Fibroblast of skin of abdomen (primary cell): ENCODE measurements at regions not wholly inside any gene's neighbourhood (a gene's known extent, or its start where the extent isn't known, plus 50 kb on each side); places are given as distances from the start of the nearest gene placed in this dataset.
"Not testable (repeated sequence)": the region's sequence is repeated elsewhere in the genome, so short reads cannot be mapped to it uniquely, and the experiment has no call there.

ENCODE experiments used
- DNase-seq: peaks from one replicate; pipeline ENCODE4 v3.0.0-alpha.2; 2013

DNA sequence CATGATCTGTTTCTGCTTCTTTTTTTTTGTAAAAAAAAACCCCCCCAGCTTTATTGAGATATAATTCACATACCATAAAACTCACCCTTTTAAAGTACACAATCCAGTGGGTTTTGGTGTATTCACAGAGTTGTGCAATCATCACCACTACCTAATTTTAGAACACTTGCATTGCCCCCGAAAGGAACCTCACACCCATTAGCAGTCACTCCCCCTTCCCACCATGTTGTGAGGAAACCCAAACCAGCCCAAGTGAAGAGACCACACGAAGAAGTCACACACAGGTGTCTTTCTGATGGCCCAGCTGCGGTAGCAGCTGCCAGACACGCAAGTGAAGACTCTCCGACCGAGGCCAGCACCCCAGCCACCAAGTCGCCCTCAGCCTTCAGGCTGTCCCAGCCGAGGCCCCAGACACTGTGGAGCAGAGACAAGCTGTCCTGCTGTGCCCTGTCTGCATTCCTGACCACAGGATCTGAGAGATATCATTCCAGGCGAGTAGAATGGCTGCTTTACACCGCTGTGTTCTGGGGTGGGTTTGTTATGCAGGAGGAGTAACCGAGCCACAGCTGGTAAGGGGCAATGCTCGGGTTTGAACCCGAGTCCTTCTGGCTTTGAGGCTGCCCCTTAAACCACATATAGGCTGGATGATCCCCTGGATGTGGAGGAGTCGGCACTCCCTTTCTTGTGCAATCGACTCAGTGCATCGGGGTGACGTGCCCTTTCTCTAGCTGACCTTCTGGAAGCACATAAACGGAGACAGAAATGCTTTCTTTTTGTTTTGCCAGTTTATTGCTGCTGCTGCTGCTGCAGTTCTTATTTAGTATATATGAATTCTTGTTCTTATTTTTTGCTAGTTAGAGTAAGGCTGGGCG lies 59.1 kb upstream of the PTPN1 start:
- peak; percentile 54 for DNase-seq

DNA sequence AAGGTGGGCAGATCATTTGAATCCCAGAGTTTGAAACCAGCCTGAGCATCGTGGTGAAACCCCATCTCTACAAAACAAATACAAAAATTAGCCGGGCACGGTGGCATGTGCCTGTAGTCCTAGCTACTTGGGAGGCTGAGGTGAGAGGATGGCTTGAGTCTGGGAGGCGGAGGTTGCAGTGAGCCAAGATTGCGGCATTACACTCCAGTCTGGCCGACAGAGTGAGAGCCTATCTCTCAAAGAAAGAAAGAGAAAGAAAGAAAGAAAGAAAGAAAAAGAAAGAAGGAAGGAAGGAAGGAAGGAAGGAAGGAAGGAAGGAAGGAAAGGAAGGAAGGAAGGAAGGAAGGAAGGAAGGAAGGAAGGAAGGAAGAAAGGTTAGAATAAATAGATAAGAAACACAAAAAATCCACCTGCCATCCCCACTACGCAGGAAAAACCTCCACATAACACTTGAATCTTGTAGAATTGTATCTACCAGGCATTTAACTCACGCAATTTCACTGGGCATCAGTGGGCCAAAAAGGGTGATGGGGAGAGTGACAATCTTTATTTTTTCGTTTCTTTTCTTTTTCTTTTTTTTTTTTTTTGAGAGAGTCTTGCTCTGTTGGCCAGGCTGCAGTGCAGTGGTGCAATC lies 58.3 kb upstream of the PTPN1 start:
- not testable (repeated sequence) for DNase-seq

DNA sequence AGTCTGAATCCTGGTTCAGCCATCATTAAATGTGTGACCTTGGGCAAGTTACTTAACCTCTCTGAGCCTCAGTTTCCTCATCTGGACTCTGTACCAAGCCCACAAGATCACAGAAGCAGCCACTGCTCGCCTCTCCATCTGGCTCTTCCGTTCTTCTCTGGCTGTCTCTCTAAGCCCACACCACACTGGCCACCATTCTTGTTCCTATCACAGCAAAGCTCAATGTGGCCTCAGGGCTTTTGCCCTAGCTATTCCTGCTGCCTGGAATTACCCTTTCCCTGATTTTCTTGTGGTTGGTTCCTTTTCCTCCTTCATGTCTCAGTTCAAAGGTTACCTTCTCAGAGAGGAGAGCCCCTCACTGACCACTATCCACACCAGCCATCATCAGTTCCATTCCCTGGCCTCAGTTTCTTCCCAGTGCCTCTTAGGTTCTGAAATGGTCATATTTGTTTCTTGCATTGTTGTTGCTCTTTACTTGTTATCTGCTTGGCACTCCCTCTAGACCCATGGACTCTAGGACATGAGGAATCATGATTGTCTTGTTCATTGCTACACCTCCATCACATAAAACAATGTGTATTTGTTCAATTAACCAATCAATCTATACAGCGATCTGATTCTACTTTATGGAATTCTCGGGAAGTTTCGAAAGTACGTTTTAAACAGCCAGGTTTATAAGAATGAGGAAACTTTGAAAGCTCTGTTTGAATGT lies 56.5 kb upstream of the PTPN1 start:
- DNase-seq, result no peak

DNA sequence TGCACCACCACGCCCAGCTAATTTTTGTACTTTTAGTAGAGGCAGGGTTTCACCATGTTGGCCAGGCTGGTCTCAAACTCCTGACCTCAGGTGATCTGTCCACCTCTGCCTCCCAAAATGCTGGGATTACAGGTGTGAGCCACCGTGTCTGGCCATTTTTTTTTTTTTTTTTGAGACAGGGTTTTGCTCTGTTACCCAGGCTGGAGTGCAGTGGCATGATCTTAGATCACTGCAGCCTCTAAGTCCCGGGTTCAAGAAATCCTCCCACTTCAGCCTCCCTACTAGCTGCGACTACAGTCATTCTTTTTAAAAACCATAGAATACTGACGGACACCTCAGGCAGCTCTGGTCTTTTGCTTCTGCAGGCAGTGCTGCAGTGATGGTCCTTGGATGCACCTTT lies 54.9 kb upstream of the PTPN1 start:
- DNase-seq, result not testable (repeated sequence)

DNA sequence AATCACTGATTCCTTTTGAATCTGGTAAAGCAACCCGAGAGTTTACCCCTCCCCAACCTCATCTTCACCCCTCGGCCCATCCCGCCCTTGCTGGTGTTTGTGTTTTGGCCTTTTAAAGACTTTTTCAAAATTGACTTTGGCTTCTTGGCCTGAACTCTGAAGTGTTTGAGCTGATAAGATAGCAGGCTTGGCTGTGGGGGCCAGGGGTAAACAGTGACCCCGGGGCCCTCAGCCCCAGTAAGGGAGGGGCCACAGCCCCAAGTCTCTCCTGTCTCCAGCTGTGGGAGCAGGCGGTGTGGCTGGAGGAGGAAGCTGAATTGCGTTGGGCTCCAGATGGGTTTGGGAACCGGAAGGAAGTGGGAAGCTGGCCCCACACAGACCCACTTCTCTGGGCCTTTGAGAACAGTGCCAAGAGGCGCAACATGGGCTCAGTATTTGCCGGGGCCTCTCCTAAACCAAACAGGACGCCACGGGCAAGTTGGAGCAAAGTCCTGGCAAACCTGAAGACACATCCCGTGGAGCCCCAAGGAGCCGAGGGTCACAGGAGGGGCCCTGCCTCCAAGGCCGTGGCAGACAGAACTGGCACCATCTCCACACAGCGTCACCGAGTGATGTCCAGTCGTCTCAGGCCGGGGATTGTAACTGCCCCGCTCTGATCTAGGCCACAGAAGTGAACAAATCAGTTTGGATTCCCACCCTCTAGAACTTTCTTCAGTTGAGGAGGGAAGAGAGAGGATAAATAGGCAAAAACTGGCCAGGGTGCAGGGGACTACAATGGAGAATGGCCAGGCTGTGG lies 54.3 kb upstream of the PTPN1 start:
- DNase-seq, result no peak

- no peak for DNase-seq
These were observed 53.5 kb upstream of the PTPN1 start for GRCh38 chr20:50456452-50457324.

- no peak for DNase-seq
These were observed 50.9 kb upstream of the PTPN1 start for GRCh38 chr20:50459124-50459918.

GRCh38 chr20:50460115-50460607 lies 50.0 kb upstream of the PTPN1 start:
- DNase-seq, result no peak
